ENCODE measurements at regions not wholly inside any gene's neighbourhood (a gene's known extent, or its start where the extent isn't known, plus 50 kb on each side); places are given as distances from the start of the nearest gene placed in this dataset.

- Histone ChIP-seq H2AFZ (no peak overlapping the region), H3K9me2 (ENCODE audit: insufficient read depth) (no peaks in the 10 kb centered on the region), H3K4me1 (ENCODE audit: insufficient read depth) (peaks cover 25% of the 10 kb centered on the region), H3K27me3 (ENCODE audit: insufficient read depth) (no peaks in the 10 kb centered on the region), H3K79me2 (replicated peaks; ENCODE audit: insufficient read depth) (no peaks in the 10 kb centered on the region), H3K4me3 (no peak overlapping the region), H3K27ac (ENCODE audit: low read depth) (no peak overlapping the region), H3F3A (replicated peaks; ENCODE audit: low read depth) (no peaks in the 10 kb centered on the region), H3K4me2 (0 out of 2 replicates have a peak overlapping the region, but pooled peaks have one; percentile 5), H4K20me1 (replicated peaks; ENCODE audit: insufficient read depth) (no peaks in the 10 kb centered on the region), H3K36me3 (ENCODE audit: insufficient read depth) (no peaks in the 10 kb centered on the region)
- Mint-ChIP-seq H3K36me3 (ENCODE audit: low read depth) (no peaks in the 10 kb centered on the region; the same call in 2 of the 3 replicates), H3K9me3 (peaks cover 4% of the 10 kb centered on the region; the same call in 1 of the 3 replicates), H3K27me3 (ENCODE audit: insufficient read depth, low read depth, poor library complexity) (no peaks in the 10 kb centered on the region), H3K4me1 (peaks cover 26% of the 10 kb centered on the region), H3K4me3 (no peak overlapping the region), H3K27ac (no peak overlapping the region)
- TF ChIP-seq STAT1 (IDR thresholded peaks at IDR 0.05; ENCODE audit: unreplicated experiment), result no peak
- no peak for TF ChIP-seq NANOG (IDR thresholded peaks at IDR 0.05; ENCODE audit: borderline replicate concordance)
- no peak for TF ChIP-seq EZH2phosphoT487 (IDR thresholded peaks at IDR 0.05; ENCODE audit: unreplicated experiment)
- ATAC-seq (no peak), DNase-seq (ENCODE audit: low spot score) (no peak)
Measured at GRCh38 chr7:13021566-13022300, 334.3 kb downstream of the ARL4A start.

DNA sequence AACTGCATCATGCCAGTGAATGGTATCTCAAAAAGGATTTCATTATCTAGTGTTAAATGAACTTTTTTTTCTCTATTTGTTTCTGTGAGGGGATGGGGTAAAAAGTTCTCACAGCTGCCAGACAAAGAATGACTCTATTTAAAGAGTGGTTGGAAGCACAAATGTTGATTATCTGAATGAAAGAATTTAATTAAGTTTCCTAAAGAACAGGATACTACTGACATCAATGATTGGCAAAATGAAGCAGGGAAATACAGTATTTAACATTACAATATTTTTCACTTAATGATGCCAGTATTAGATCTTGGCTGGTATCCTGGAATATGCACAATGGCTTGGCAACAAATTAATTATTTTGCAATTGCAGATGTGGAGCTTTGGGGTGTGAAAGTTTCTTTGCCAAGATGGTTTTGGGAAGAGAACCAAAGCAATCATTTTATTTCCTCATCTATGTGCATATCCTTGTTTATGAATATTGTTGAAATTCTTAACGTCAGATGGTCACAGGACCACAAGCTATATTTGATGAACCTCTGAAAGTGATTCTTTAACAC lies 336.8 kb downstream of the ARL4A start:
- H2AFZ ChIP-seq, result no peak overlapping the region
- no peak overlapping the region for H3K4me3 ChIP-seq
- no peaks in the 10 kb centered on the region for H3K36me3 ChIP-seq (ENCODE audit: insufficient read depth)
- H3F3A ChIP-seq (replicated peaks; ENCODE audit: low read depth), result no peaks in the 10 kb centered on the region
- no peak overlapping the region for H3K27ac Mint-ChIP-seq
- peaks cover 12% of the 10 kb centered on the region for H3K4me1 Mint-ChIP-seq
- H3K4me2 ChIP-seq, result no peak overlapping the region
- no peaks in the 10 kb centered on the region for H3K9me2 ChIP-seq (ENCODE audit: insufficient read depth)
- no peak for ATAC-seq
- no peak overlapping the region for H3K27ac ChIP-seq (ENCODE audit: low read depth)
- no peaks in the 10 kb centered on the region for H4K20me1 ChIP-seq (replicated peaks; ENCODE audit: insufficient read depth)
- DNase-seq (ENCODE audit: low spot score), result no peak
- no peaks in the 10 kb centered on the region for H3K27me3 ChIP-seq (ENCODE audit: insufficient read depth)
- H3K4me3 Mint-ChIP-seq, result no peak overlapping the region
- H3K36me3 Mint-ChIP-seq (ENCODE audit: low read depth), result no peaks in the 10 kb centered on the region; the same call in 2 of the 3 replicates
- no peaks in the 10 kb centered on the region for H3K79me2 ChIP-seq (replicated peaks; ENCODE audit: insufficient read depth)
- no peaks in the 10 kb centered on the region for H3K27me3 Mint-ChIP-seq (ENCODE audit: insufficient read depth, low read depth, poor library complexity)
- H3K4me1 ChIP-seq (ENCODE audit: insufficient read depth), result peaks cover 14% of the 10 kb centered on the region
- H3K9me3 Mint-ChIP-seq, result peaks cover 7% of the 10 kb centered on the region; the same call in 1 of the 3 replicates
- no peak for TF ChIP-seq ETS1 (IDR thresholded peaks at IDR 0.05)
- TF ChIP-seq EZH2phosphoT487 (IDR thresholded peaks at IDR 0.05; ENCODE audit: unreplicated experiment), result no peak
- TF ChIP-seq POLR2AphosphoS5 (IDR thresholded peaks at IDR 0.05; ENCODE audit: low read depth), result no peak
- TF ChIP-seq ZNF462 (CRISPR knock-in tag; IDR thresholded peaks at IDR 0.05), result no peak
- TF ChIP-seq ZNF114 (CRISPR knock-in tag; IDR thresholded peaks at IDR 0.05), result no peak
- no peak for TF ChIP-seq JUNB (IDR thresholded peaks at IDR 0.05; ENCODE audit: unreplicated experiment)
- no peak for TF ChIP-seq ZNF331 (CRISPR knock-in tag; IDR thresholded peaks at IDR 0.05; ENCODE audit: low read depth)
- TF ChIP-seq, protein P1, sequence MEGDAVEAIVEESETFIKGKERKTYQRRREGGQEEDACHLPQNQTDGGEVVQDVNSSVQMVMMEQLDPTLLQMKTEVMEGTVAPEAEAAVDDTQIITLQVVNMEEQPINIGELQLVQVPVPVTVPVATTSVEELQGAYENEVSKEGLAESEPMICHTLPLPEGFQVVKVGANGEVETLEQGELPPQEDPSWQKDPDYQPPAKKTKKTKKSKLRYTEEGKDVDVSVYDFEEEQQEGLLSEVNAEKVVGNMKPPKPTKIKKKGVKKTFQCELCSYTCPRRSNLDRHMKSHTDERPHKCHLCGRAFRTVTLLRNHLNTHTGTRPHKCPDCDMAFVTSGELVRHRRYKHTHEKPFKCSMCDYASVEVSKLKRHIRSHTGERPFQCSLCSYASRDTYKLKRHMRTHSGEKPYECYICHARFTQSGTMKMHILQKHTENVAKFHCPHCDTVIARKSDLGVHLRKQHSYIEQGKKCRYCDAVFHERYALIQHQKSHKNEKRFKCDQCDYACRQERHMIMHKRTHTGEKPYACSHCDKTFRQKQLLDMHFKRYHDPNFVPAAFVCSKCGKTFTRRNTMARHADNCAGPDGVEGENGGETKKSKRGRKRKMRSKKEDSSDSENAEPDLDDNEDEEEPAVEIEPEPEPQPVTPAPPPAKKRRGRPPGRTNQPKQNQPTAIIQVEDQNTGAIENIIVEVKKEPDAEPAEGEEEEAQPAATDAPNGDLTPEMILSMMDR (conservative IDR thresholded peaks at IDR 0.05; ENCODE audit: low read depth in 2 of 2), result no peak
- TF ChIP-seq STAT1 (IDR thresholded peaks at IDR 0.05; ENCODE audit: unreplicated experiment), result no peak
- TF ChIP-seq CREB1 (CRISPR knock-in tag; IDR thresholded peaks at IDR 0.05; ENCODE audit: low read depth), result no peak
- no peak for TF ChIP-seq EZH2 (IDR thresholded peaks at IDR 0.05; ENCODE audit: low read depth, unreplicated experiment)

Measured in GM23338 (cell line).